H9 (cell line): ENCODE measurements at regions not wholly inside any gene's neighbourhood (a gene's known extent, or its start where the extent isn't known, plus 50 kb on each side); places are given as distances from the start of the nearest gene placed in this dataset.

Experiments
- DNase-seq: peaks from one replicate; pipeline ENCODE4 v3.0.0-alpha.2; 2017
- H2AFZ ChIP-seq: one replicate; pipeline ENCODE4 v1.6.1; 2013; ENCODE audit warnings: mild to moderate bottlenecking, low read length, control low read depth, moderate library complexity
- H2AK5ac ChIP-seq: 2 replicates; pipeline ENCODE4 v1.6.1; 2013; ENCODE audit warnings: low read length, control low read depth, mixed read lengths; ENCODE audit not compliant: insufficient read length
- H2BK120ac ChIP-seq: one replicate; pipeline ENCODE4 v1.6.1; 2013; ENCODE audit warnings: low read depth, mild to moderate bottlenecking, low read length, control low read depth, inconsistent platforms; ENCODE audit not compliant: poor library complexity, severe bottlenecking
- H2BK12ac ChIP-seq: 2 replicates; pipeline ENCODE4 v1.6.1; 2013; ENCODE audit warnings: low read length, control low read depth, mixed read lengths, low read depth; ENCODE audit not compliant: insufficient read length
- H2BK15ac ChIP-seq: 2 replicates; pipeline ENCODE4 v1.6.1; 2013; ENCODE audit warnings: low read depth, low read length, control low read depth
- H2BK20ac ChIP-seq: one replicate; pipeline ENCODE4 v1.6.1; 2013; ENCODE audit warnings: low read depth, mild to moderate bottlenecking, low read length, control low read depth, inconsistent platforms; ENCODE audit not compliant: poor library complexity, severe bottlenecking
- H2BK5ac ChIP-seq: 2 replicates; pipeline ENCODE4 v1.6.1; 2013; ENCODE audit warnings: low read length, control low read depth, mixed read lengths; ENCODE audit not compliant: insufficient read length
- H3K14ac ChIP-seq: 2 replicates; pipeline ENCODE4 v1.6.1; 2013; ENCODE audit warnings: low read length, control low read depth; ENCODE audit not compliant: insufficient read depth
- H3K18ac ChIP-seq: 2 replicates; pipeline ENCODE4 v1.6.1; 2013; ENCODE audit warnings: low read depth, mild to moderate bottlenecking, mixed read lengths, low read length, control low read depth; ENCODE audit not compliant: insufficient read length
- H3K23ac ChIP-seq: 2 replicates; pipeline ENCODE4 v1.6.1; 2013; ENCODE audit warnings: low read length, control low read depth, mixed read lengths, low read depth; ENCODE audit not compliant: insufficient read length
- H3K23me2 ChIP-seq: 2 replicates; pipeline ENCODE4 v1.6.1; 2013; ENCODE audit warnings: low read depth, mild to moderate bottlenecking, mixed read lengths, low read length, control low read depth; ENCODE audit not compliant: insufficient read length, poor library complexity, severe bottlenecking
- H3K27ac ChIP-seq: 2 replicates; pipeline ENCODE4 v1.5.1; 2013; ENCODE audit warnings: low read length, control low read depth, mixed read lengths, low read depth; ENCODE audit not compliant: insufficient read length
- H3K27me3 ChIP-seq: 2 replicates; pipeline ENCODE4 v1.6.1; 2013; ENCODE audit warnings: low read length, control low read depth, inconsistent platforms; ENCODE audit not compliant: insufficient read depth
- H3K4ac ChIP-seq: 2 replicates; pipeline ENCODE4 v1.6.1; 2013; ENCODE audit warnings: low read depth, mild to moderate bottlenecking, control low read depth, inconsistent platforms, low read length, moderate library complexity
- H3K4me1 ChIP-seq: 2 replicates; pipeline ENCODE4 v1.6.1; 2013; ENCODE audit warnings: low read length, control low read depth, inconsistent platforms; ENCODE audit not compliant: insufficient read depth
- H3K4me2 ChIP-seq: 2 replicates; pipeline ENCODE4 v1.6.1; 2013; ENCODE audit warnings: low read length, control low read depth, mixed read lengths; ENCODE audit not compliant: insufficient read length, insufficient read depth
- H3K56ac ChIP-seq: 2 replicates; pipeline ENCODE4 v1.6.1; 2013; ENCODE audit warnings: low read depth, mild to moderate bottlenecking, mixed read lengths, low read length, control low read depth; ENCODE audit not compliant: insufficient read length
- H3K79me1 ChIP-seq: 2 replicates; pipeline ENCODE4 v1.6.1; 2013; ENCODE audit warnings: low read depth, mild to moderate bottlenecking, moderate library complexity, low read length, control low read depth, inconsistent platforms; ENCODE audit not compliant: insufficient read depth, poor library complexity, severe bottlenecking
- H3K79me2 ChIP-seq: 2 replicates; pipeline ENCODE4 v1.6.1; 2013; ENCODE audit warnings: low read length, control low read depth, inconsistent platforms; ENCODE audit not compliant: insufficient read depth
- H3K9ac ChIP-seq: 2 replicates; pipeline ENCODE4 v1.6.1; 2013; ENCODE audit warnings: low read length, control low read depth, mixed read lengths; ENCODE audit not compliant: insufficient read length; ENCODE audit errors: extremely low read depth
- H3K9me3 ChIP-seq: one replicate; pipeline ENCODE4 v1.6.1; 2013; ENCODE audit warnings: low read depth, low read length, inconsistent platforms; ENCODE audit not compliant: control insufficient read depth
- H3T11ph ChIP-seq: one replicate; pipeline ENCODE4 v1.6.1; 2013; ENCODE audit warnings: mild to moderate bottlenecking, low read length, control low read depth, inconsistent platforms
- H4K20me1 ChIP-seq: one replicate; pipeline ENCODE4 v1.6.1; 2013; ENCODE audit not compliant: control insufficient read depth, insufficient read length, insufficient read depth
- H4K5ac ChIP-seq: 2 replicates; pipeline ENCODE4 v1.6.1; 2013; ENCODE audit warnings: low read depth, mild to moderate bottlenecking, mixed read lengths, low read length, control low read depth; ENCODE audit not compliant: insufficient read length
- H4K8ac ChIP-seq: replicated peaks from 2 replicates; pipeline ENCODE4 v1.6.1; 2013; ENCODE audit warnings: low read length, control low read depth, mixed read lengths, low read depth; ENCODE audit not compliant: insufficient read length
- H4K91ac ChIP-seq: 2 replicates; pipeline ENCODE4 v1.6.1; 2013; ENCODE audit warnings: low read depth, mild to moderate bottlenecking, moderate library complexity, mixed read lengths, low read length, control low read depth; ENCODE audit not compliant: insufficient read length
- H3K27ac Mint-ChIP-seq, 3 experiments: 2 replicates in 2 of 3; 3 replicates in 1 of 3; pipeline ENCODE4 v1.8.0; 2020 to 2021; ENCODE audit warnings: mixed read lengths in 3 of 3, mild to moderate bottlenecking in 1 of 3, moderate library complexity in 1 of 3
- H3K27me3 Mint-ChIP-seq: 2 replicates; pipeline ENCODE4 v1.8.0; 2021; ENCODE audit warnings: low read depth, mild to moderate bottlenecking, moderate library complexity, mixed read lengths
- H3K36me3 Mint-ChIP-seq, 3 experiments: 2 replicates in 2 of 3; 3 replicates in 1 of 3; pipeline ENCODE4 v1.8.0; 2020 to 2021; ENCODE audit warnings: low read depth in 3 of 3, mixed read lengths in 3 of 3; ENCODE audit not compliant: insufficient read depth in 1 of 3
- H3K4me1 Mint-ChIP-seq, 2 experiments: 2 replicates each; pipeline ENCODE4 v1.8.0; 2020; ENCODE audit warnings: mixed read lengths in 2 of 2
- H3K4me3 Mint-ChIP-seq, 2 experiments: 2 replicates in 1 of 2; 3 replicates in 1 of 2; pipeline ENCODE4 v1.8.0; 2020 to 2021; ENCODE audit warnings: mild to moderate bottlenecking in 2 of 2, mixed read lengths in 2 of 2, moderate library complexity in 1 of 2
- H3K9me3 Mint-ChIP-seq, 2 experiments: 2 replicates in 1 of 2; 3 replicates in 1 of 2; pipeline ENCODE4 v1.8.0; 2020; ENCODE audit warnings: mild to moderate bottlenecking in 2 of 2, mixed read lengths in 2 of 2, moderate library complexity in 1 of 2
- WGBS: extraction: QIAGEN DNeasy Blood & Tissue Kit; methylation state at CpG from one replicate; pipeline ENCODE4 v1.1.7; 2013; ENCODE audit warnings: missing lambda C conversion rate, low lambda C conversion rate, mixed read lengths; ENCODE audit not compliant: insufficient read length; ENCODE audit errors: extremely low coverage; 5-methylcytosine and 5-hydroxymethylcytosine counted together
- TF ChIP-seq, protein P1 (sequence below): fragments of 200-600 bp; sonication (generic); conservative IDR thresholded peaks from 3 replicates; pipeline ENCODE4 v1.8.0; 2021; ENCODE audit warnings: antibody characterized with exemption, mild to moderate bottlenecking

GRCh38 chr6:169847141-169847674 is 95.8 kb downstream of the ERMARD start:
- Histone ChIP-seq H3K9ac (no peak overlapping the region), H2BK15ac (no peak overlapping the region), H2AK5ac (no peak overlapping the region), H3K27me3 (no peaks in the 10 kb centered on the region), H2BK5ac (no peak overlapping the region), H3K4me1 (no peaks in the 10 kb centered on the region), H3K27ac (no peak overlapping the region), H3K4me2 (no peak overlapping the region), H3K23ac (no peak overlapping the region), H3K9me3 (no peaks in the 10 kb centered on the region), H4K91ac (no peak overlapping the region), H3K18ac (no peak overlapping the region), H3K4ac (no peak overlapping the region), H3K79me2 (no peaks in the 10 kb centered on the region), H2AFZ (no peak overlapping the region), H2BK12ac (no peak overlapping the region), H2BK120ac (no peak overlapping the region), H3K56ac (no peak overlapping the region), H4K5ac (no peak overlapping the region), H3K14ac (no peak overlapping the region; the same call in 1 of the 2 replicates), H3T11ph (no peak overlapping the region), H3K23me2 (no peaks in the 10 kb centered on the region), H2BK20ac (no peak overlapping the region), H4K20me1 (no peaks in the 10 kb centered on the region), H4K8ac (no peak overlapping the region), H3K79me1 (no peaks in the 10 kb centered on the region)
- peaks cover 6 to 9% of the 10 kb centered on the region in 2 experiments for H3K4me1 Mint-ChIP-seq
- no peak for DNase-seq
- WGBS = no CpG with 5 or more reads among the region's 12 CpGs
- H3K27ac Mint-ChIP-seq = peak overlapping the region in 1 of 3 experiments; percentile 30; a peak in 1 of 7 replicates
- H3K36me3 Mint-ChIP-seq = no peaks in the 10 kb centered on the region; a peak in 1 of 7 replicates
- no peak overlapping the region for H3K4me3 Mint-ChIP-seq
- TF ChIP-seq, protein P1, sequence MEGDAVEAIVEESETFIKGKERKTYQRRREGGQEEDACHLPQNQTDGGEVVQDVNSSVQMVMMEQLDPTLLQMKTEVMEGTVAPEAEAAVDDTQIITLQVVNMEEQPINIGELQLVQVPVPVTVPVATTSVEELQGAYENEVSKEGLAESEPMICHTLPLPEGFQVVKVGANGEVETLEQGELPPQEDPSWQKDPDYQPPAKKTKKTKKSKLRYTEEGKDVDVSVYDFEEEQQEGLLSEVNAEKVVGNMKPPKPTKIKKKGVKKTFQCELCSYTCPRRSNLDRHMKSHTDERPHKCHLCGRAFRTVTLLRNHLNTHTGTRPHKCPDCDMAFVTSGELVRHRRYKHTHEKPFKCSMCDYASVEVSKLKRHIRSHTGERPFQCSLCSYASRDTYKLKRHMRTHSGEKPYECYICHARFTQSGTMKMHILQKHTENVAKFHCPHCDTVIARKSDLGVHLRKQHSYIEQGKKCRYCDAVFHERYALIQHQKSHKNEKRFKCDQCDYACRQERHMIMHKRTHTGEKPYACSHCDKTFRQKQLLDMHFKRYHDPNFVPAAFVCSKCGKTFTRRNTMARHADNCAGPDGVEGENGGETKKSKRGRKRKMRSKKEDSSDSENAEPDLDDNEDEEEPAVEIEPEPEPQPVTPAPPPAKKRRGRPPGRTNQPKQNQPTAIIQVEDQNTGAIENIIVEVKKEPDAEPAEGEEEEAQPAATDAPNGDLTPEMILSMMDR = no peak
- peaks cover 7% of the 10 kb centered on the region for H3K27me3 Mint-ChIP-seq
- H3K9me3 Mint-ChIP-seq = no peaks in the 10 kb centered on the region
